Ecto neural progenitor cell (in vitro differentiated cells): ENCODE measurements at regions not wholly inside any gene's neighbourhood (a gene's known extent, or its start where the extent isn't known, plus 50 kb on each side); places are given as distances from the start of the nearest gene placed in this dataset.

Experiments used
- DNase-seq: peaks from one replicate; pipeline ENCODE4 v3.0.0-alpha.2; 2018; ENCODE audit warnings: low spot score

GRCh38 chr12:98149691-98150210, 365.6 kb upstream of the TMPO start:
- no peak for DNase-seq

- DNase-seq: no peak
These were observed 364.2 kb upstream of the TMPO start for GRCh38 chr12:98151105-98151590.

GRCh38 chr12:98151984-98152383, 363.4 kb upstream of the TMPO start:
- no peak for DNase-seq

GRCh38 chr12:98154850-98155249, 360.5 kb upstream of the TMPO start:
- peak; percentile 61 for DNase-seq

- DNase-seq: no peak
These were observed 358.7 kb upstream of the TMPO start for GRCh38 chr12:98156697-98157096.

- DNase-seq: no peak
These were observed 352.3 kb upstream of the TMPO start for GRCh38 chr12:98162906-98163678.

- no peak for DNase-seq
These were observed 343.1 kb upstream of the TMPO start for GRCh38 chr12:98172304-98172703.

GRCh38 chr12:98172801-98173200, 342.6 kb upstream of the TMPO start:
- no peak for DNase-seq

- no peak for DNase-seq
These were observed 341.5 kb upstream of the TMPO start for GRCh38 chr12:98173773-98174427.

- DNase-seq: no peak
These were observed 341.0 kb upstream of the TMPO start for GRCh38 chr12:98174428-98174809.

- DNase-seq: no peak
These were observed 337.3 kb upstream of the TMPO start for GRCh38 chr12:98178126-98178525.

GRCh38 chr12:98179151-98179550, 336.2 kb upstream of the TMPO start:
- DNase-seq: no peak

- no peak for DNase-seq
These were observed 334.8 kb upstream of the TMPO start for GRCh38 chr12:98180603-98181002.

- DNase-seq: no peak
These were observed 332.6 kb upstream of the TMPO start for GRCh38 chr12:98182821-98183220.

- DNase-seq: no peak
These were observed 329.8 kb upstream of the TMPO start for GRCh38 chr12:98185606-98186005.

GRCh38 chr12:98188650-98189077, 326.7 kb upstream of the TMPO start:
- DNase-seq: no peak

GRCh38 chr12:98194591-98194990, 320.8 kb upstream of the TMPO start:
- DNase-seq: no peak

GRCh38 chr12:98198261-98198982, 317.0 kb upstream of the TMPO start:
- DNase-seq: no peak

GRCh38 chr12:98208816-98209215, 306.6 kb upstream of the TMPO start:
- DNase-seq: no peak

- no peak for DNase-seq
These were observed 303.3 kb upstream of the TMPO start for GRCh38 chr12:98211909-98212695.

- DNase-seq: no peak
These were observed 301.8 kb upstream of the TMPO start for GRCh38 chr12:98213556-98213955.

GRCh38 chr12:98217257-98217656, 298.1 kb upstream of the TMPO start:
- no peak for DNase-seq
